WTC11 (cell line): ENCODE measurements at regions not wholly inside any gene's neighbourhood (a gene's known extent, or its start where the extent isn't known, plus 50 kb on each side); places are given as distances from the start of the nearest gene placed in this dataset.

Experiments used
- ATAC-seq: fragments of 200-7000 bp; cut with Tn5 transposase; 2 replicates; pipeline ENCODE4 v1.10.0; 2021; ENCODE audit warnings: mild to moderate bottlenecking, moderate library complexity
- CTCF ChIA-PET: fragments of 300-600 bp; sonication (Branson Sonifier 250); formaldehyde crosslinking; loops from one replicate; lab custom pipeline; 2021; ENCODE audit warnings: antibody characterized with exemption; lab: Charles Lee
- POLR2A ChIA-PET: fragments of 350-600 bp; sonication (Branson Sonifier 250); formaldehyde crosslinking; loops from one replicate; lab custom pipeline; 2021; ENCODE audit warnings: antibody characterized with exemption; lab: Charles Lee
- DNase-seq: peaks from one replicate; pipeline ENCODE4 v3.0.0; 2021; ENCODE audit warnings: low spot score
- H3K27ac Mint-ChIP-seq: 2 replicates; pipeline ENCODE4 v1.8.0; 2021; ENCODE audit warnings: mixed read lengths
- H3K27me3 Mint-ChIP-seq: 2 replicates; pipeline ENCODE4 v1.8.0; 2021; ENCODE audit warnings: low read depth, mild to moderate bottlenecking, moderate library complexity, mixed read lengths
- H3K36me3 Mint-ChIP-seq: 2 replicates; pipeline ENCODE4 v1.8.0; 2021; ENCODE audit warnings: mixed read lengths
- H3K4me1 Mint-ChIP-seq: 2 replicates; pipeline ENCODE4 v1.8.0; 2022; ENCODE audit warnings: mixed read lengths
- H3K4me3 Mint-ChIP-seq: 2 replicates; pipeline ENCODE4 v1.8.0; 2021; ENCODE audit warnings: mild to moderate bottlenecking, moderate library complexity, mixed read lengths
- H3K9me3 Mint-ChIP-seq: 2 replicates; pipeline ENCODE4 v1.8.0; 2021; ENCODE audit warnings: mixed read lengths
- AFF4 ChIP-seq: sonication (generic); formaldehyde crosslinking; IDR thresholded peaks from 2 replicates; pipeline ENCODE4 v1.8.1; 2023; ENCODE audit warnings: mild to moderate bottlenecking, missing genetic modification reagents, borderline replicate concordance
- ARID4B ChIP-seq: sonication (generic); formaldehyde crosslinking; IDR thresholded peaks from 2 replicates; pipeline ENCODE4 v1.8.0; 2023; ENCODE audit warnings: missing genetic modification reagents, mild to moderate bottlenecking, borderline replicate concordance
- CBFB ChIP-seq: sonication (generic); formaldehyde crosslinking; IDR thresholded peaks from 2 replicates; pipeline ENCODE4 v1.8.1; 2022; ENCODE audit warnings: mild to moderate bottlenecking, low read depth, missing genetic modification reagents
- CREM ChIP-seq: sonication (generic); formaldehyde crosslinking; IDR thresholded peaks from 2 replicates; pipeline ENCODE4 v1.8.1; 2022; ENCODE audit warnings: mild to moderate bottlenecking, missing genetic modification reagents, moderate library complexity
- HMGXB4 ChIP-seq: sonication (generic); formaldehyde crosslinking; IDR thresholded peaks from 2 replicates; pipeline ENCODE4 v1.8.1; 2023; ENCODE audit warnings: mild to moderate bottlenecking, moderate library complexity, missing genetic modification reagents
- JAZF1 ChIP-seq: fragments of 250-450 bp; sonication (Bioruptor Pico); IDR thresholded peaks from 2 replicates; pipeline ENCODE4 v1.9.0; 2021; ENCODE audit warnings: moderate library complexity, mild to moderate bottlenecking, inconsistent platforms
- MYBL2 ChIP-seq: sonication (generic); formaldehyde crosslinking; IDR thresholded peaks from 2 replicates; pipeline ENCODE4 v1.8.1; 2023; ENCODE audit warnings: mild to moderate bottlenecking, moderate library complexity, missing genetic modification reagents
- PRRX2 ChIP-seq: fragments of 250-450 bp; sonication (Bioruptor Pico); IDR thresholded peaks from 2 replicates; pipeline ENCODE4 v1.8.0; 2021; ENCODE audit warnings: mild to moderate bottlenecking
- TEAD1 ChIP-seq: sonication (generic); formaldehyde crosslinking; IDR thresholded peaks from 2 replicates; pipeline ENCODE4 v1.8.0; 2022; ENCODE audit warnings: mild to moderate bottlenecking, missing genetic modification reagents
- ZNF263 ChIP-seq: sonication (generic); formaldehyde crosslinking; IDR thresholded peaks from 2 replicates; pipeline ENCODE4 v1.8.1; 2022; ENCODE audit warnings: low read depth, mild to moderate bottlenecking, moderate library complexity, missing genetic modification reagents
- ZNF281 ChIP-seq: sonication (generic); formaldehyde crosslinking; IDR thresholded peaks from 2 replicates; pipeline ENCODE4 v1.8.0; 2023; ENCODE audit warnings: mild to moderate bottlenecking, missing genetic modification reagents
- ZNF425 ChIP-seq: fragments of 250-450 bp; sonication (Bioruptor Pico); conservative IDR thresholded peaks from 2 replicates; pipeline ENCODE4 v1.9.0; 2021; ENCODE audit warnings: mild to moderate bottlenecking

GRCh38 chr11:22041039-22041438, 151.8 kb upstream of the ANO5 start:
- Mint-ChIP-seq H3K36me3 (no peaks in the 10 kb centered on the region), H3K27me3 (peaks cover 6% of the 10 kb centered on the region), H3K4me1 (peaks cover 10% of the 10 kb centered on the region), H3K4me3 (no peak overlapping the region), H3K9me3 (no peaks in the 10 kb centered on the region), H3K27ac (no peak overlapping the region)
- ATAC-seq (no peak), DNase-seq (no peak)
- no peak for TF ChIP-seq PRRX2 (CRISPR knock-in tag)
- no peak for TF ChIP-seq ZNF425 (CRISPR knock-in tag)
- ChIA-PET CTCF (no interaction called here), POLR2A (no interaction called here)

GRCh38 chr11:22042081-22042480, 150.8 kb upstream of the ANO5 start:
- no peaks in the 10 kb centered on the region for H3K36me3 Mint-ChIP-seq

GRCh38 chr11:22044126-22044525, 148.8 kb upstream of the ANO5 start:
- ATAC-seq, result no peak
- Mint-ChIP-seq H3K4me3 (no peak overlapping the region), H3K4me1 (peaks cover 16% of the 10 kb centered on the region), H3K27me3 (no peaks in the 10 kb centered on the region), H3K27ac (no peak overlapping the region), H3K9me3 (no peaks in the 10 kb centered on the region), H3K36me3 (no peaks in the 10 kb centered on the region)
- ChIA-PET POLR2A (no interaction called here), CTCF (no interaction called here)
- DNase-seq, result no peak
- no peak for TF ChIP-seq MYBL2 (CRISPR knock-in tag)
- TF ChIP-seq CREM (CRISPR knock-in tag), result no peak
- TF ChIP-seq ARID4B, result no peak
- TF ChIP-seq HMGXB4 (CRISPR knock-in tag), result no peak

More at GRCh38 chr11:22042081-22042480, 150.8 kb upstream of the ANO5 start:
- no peak overlapping the region for H3K27ac Mint-ChIP-seq
- H3K4me1 Mint-ChIP-seq, result peaks cover 16% of the 10 kb centered on the region
- no peak for TF ChIP-seq TEAD1 (CRISPR knock-in tag)
- no peak for TF ChIP-seq JAZF1
- no peak for TF ChIP-seq ZNF281 (CRISPR knock-in tag)
- TF ChIP-seq CBFB (CRISPR knock-in tag), result no peak
- TF ChIP-seq AFF4 (CRISPR knock-in tag), result no peak
- no peak for TF ChIP-seq ZNF263 (CRISPR knock-in tag)
- H3K9me3 Mint-ChIP-seq, result no peaks in the 10 kb centered on the region
- ATAC-seq (no peak), DNase-seq (no peak)
- CTCF ChIA-PET, result no interaction called here
- POLR2A ChIA-PET, result no interaction called here
- H3K27me3 Mint-ChIP-seq, result no peaks in the 10 kb centered on the region
- H3K4me3 Mint-ChIP-seq, result no peak overlapping the region
